K562 (cell line): ENCODE measurements at regions not wholly inside any gene's neighbourhood (a gene's known extent, or its start where the extent isn't known, plus 50 kb on each side); places are given as distances from the start of the nearest gene placed in this dataset.

ENCODE experiments used
- FOXP1 ChIP-seq: sonication (generic); formaldehyde crosslinking; IDR thresholded peaks from 2 replicates; pipeline ENCODE4 v1.8.0; 2022; ENCODE audit warnings: mild to moderate bottlenecking, missing genetic modification reagents
- HDAC8 ChIP-seq: fragments of 450-650 bp; IDR thresholded peaks from 2 replicates; pipeline ENCODE4 v1.6.1; 2016; ENCODE audit warnings: mild to moderate bottlenecking, missing genetic modification characterization, moderate library complexity, missing compliant biosample characterization
- HNRNPH1 ChIP-seq: fragments of 200-400 bp; formaldehyde crosslinking; optimal IDR thresholded peaks from 2 replicates; pipeline ENCODE3; 2017; ENCODE audit warnings: low read depth, mild to moderate bottlenecking, low read length, moderate library complexity
- HNRNPL ChIP-seq: fragments of 200-400 bp; formaldehyde crosslinking; IDR thresholded peaks from 2 replicates; pipeline ENCODE4 v1.6.1; 2017; ENCODE audit warnings: low read depth, mild to moderate bottlenecking, low read length
- HNRNPLL ChIP-seq: fragments of 200-400 bp; formaldehyde crosslinking; IDR thresholded peaks from 2 replicates; pipeline ENCODE4 v1.6.1; 2017; ENCODE audit warnings: low read length, low read depth, mild to moderate bottlenecking; ENCODE audit not compliant: poor library complexity, severe bottlenecking
- LCOR ChIP-seq: sonication (generic); formaldehyde crosslinking; IDR thresholded peaks from 2 replicates; pipeline ENCODE4 v1.8.0; 2022; ENCODE audit warnings: mild to moderate bottlenecking, missing genetic modification reagents
- MCM3 ChIP-seq: fragments of 450-650 bp; IDR thresholded peaks from 2 replicates; pipeline ENCODE4 v1.6.1; 2016
- MTA2 ChIP-seq: fragments of 450-650 bp; IDR thresholded peaks from 2 replicates; pipeline ENCODE4 v1.6.1; 2016; ENCODE audit warnings: low read depth
- NEUROD1 ChIP-seq: fragments of 150-350 bp; IDR thresholded peaks from 2 replicates; pipeline ENCODE4 v1.6.1; 2014; ENCODE audit warnings: borderline replicate concordance, low read length, low read depth; ENCODE audit not compliant: partially characterized antibody
- PPARD ChIP-seq: fragments of 250-450 bp; sonication (Bioruptor Pico); IDR thresholded peaks from 2 replicates; pipeline ENCODE4 v1.8.0; 2022; ENCODE audit warnings: inconsistent platforms, mild to moderate bottlenecking, moderate library complexity
- SNIP1 ChIP-seq: fragments of 450-650 bp; IDR thresholded peaks from 2 replicates; pipeline ENCODE4 v1.7.1; 2017; ENCODE audit warnings: low read depth, mild to moderate bottlenecking
- U2AF2 ChIP-seq: fragments of 200-400 bp; formaldehyde crosslinking; optimal IDR thresholded peaks from 2 replicates; pipeline ENCODE3; 2017; ENCODE audit warnings: low read depth, mild to moderate bottlenecking, low read length
- ZBTB33 ChIP-seq: sonication (generic); formaldehyde crosslinking; IDR thresholded peaks from 2 replicates; pipeline ENCODE4 v1.8.1; 2023; ENCODE audit warnings: mild to moderate bottlenecking, missing genetic modification reagents
- ZNF445 ChIP-seq: fragments of 250-450 bp; sonication (Bioruptor Pico); IDR thresholded peaks from 2 replicates; pipeline ENCODE4 v1.4.0; 2020; ENCODE audit warnings: low read depth, mild to moderate bottlenecking, moderate library complexity
- ZNF592 ChIP-seq: fragments of 450-650 bp; IDR thresholded peaks from 2 replicates; pipeline ENCODE4 v1.6.1; 2017; ENCODE audit warnings: antibody characterized with exemption, mild to moderate bottlenecking
- ZNF695 ChIP-seq: fragments of 450-650 bp; formaldehyde crosslinking; IDR thresholded peaks from 2 replicates; pipeline ENCODE4 v1.4.0; 2020; ENCODE audit warnings: mild to moderate bottlenecking, moderate library complexity
- TF ChIP-seq, protein P1 (sequence below): fragments of 450-650 bp; formaldehyde crosslinking; IDR thresholded peaks from 2 replicates; pipeline ENCODE4 v1.4.0; 2020; ENCODE audit warnings: mild to moderate bottlenecking, mixed read lengths
- TF ChIP-seq, protein P2 (sequence below), 2 experiments: IDR thresholded peaks; 2 replicates each; pipeline ENCODE4 v1.6.1; 2012; ENCODE audit warnings: improper control_type of control experiment in 2 of 2, low read depth in 2 of 2, low read length in 2 of 2, borderline replicate concordance in 1 of 2

- no peak for TF ChIP-seq NEUROD1
- TF ChIP-seq SNIP1, result no peak
- TF ChIP-seq MTA2, result no peak
- no peak for TF ChIP-seq HNRNPL
- no peak for TF ChIP-seq HNRNPH1
- no peak; the same call in 1 of the 2 replicates for TF ChIP-seq FOXP1 (CRISPR knock-in tag)
- TF ChIP-seq LCOR (CRISPR knock-in tag), result no peak
- no peak for TF ChIP-seq HNRNPLL
- TF ChIP-seq MCM3, result no peak
- TF ChIP-seq ZNF445 (CRISPR knock-in tag), result no peak
- no peak for TF ChIP-seq ZNF592
- TF ChIP-seq HDAC8 (tag), result no peak
- TF ChIP-seq, protein P1, sequence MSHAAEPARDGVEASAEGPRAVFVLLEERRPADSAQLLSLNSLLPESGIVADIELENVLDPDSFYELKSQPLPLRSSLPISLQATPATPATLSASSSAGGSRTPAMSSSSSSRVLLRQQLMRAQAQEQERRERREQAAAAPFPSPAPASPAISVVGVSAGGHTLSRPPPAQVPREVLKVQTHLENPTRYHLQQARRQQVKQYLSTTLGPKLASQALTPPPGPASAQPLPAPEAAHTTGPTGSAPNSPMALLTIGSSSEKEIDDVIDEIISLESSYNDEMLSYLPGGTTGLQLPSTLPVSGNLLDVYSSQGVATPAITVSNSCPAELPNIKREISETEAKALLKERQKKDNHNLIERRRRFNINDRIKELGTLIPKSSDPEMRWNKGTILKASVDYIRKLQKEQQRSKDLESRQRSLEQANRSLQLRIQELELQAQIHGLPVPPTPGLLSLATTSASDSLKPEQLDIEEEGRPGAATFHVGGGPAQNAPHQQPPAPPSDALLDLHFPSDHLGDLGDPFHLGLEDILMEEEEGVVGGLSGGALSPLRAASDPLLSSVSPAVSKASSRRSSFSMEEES (CRISPR knock-in tag), result no peak
- TF ChIP-seq, protein P2, sequence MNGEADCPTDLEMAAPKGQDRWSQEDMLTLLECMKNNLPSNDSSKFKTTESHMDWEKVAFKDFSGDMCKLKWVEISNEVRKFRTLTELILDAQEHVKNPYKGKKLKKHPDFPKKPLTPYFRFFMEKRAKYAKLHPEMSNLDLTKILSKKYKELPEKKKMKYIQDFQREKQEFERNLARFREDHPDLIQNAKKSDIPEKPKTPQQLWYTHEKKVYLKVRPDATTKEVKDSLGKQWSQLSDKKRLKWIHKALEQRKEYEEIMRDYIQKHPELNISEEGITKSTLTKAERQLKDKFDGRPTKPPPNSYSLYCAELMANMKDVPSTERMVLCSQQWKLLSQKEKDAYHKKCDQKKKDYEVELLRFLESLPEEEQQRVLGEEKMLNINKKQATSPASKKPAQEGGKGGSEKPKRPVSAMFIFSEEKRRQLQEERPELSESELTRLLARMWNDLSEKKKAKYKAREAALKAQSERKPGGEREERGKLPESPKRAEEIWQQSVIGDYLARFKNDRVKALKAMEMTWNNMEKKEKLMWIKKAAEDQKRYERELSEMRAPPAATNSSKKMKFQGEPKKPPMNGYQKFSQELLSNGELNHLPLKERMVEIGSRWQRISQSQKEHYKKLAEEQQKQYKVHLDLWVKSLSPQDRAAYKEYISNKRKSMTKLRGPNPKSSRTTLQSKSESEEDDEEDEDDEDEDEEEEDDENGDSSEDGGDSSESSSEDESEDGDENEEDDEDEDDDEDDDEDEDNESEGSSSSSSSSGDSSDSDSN (IDR thresholded peaks at IDR 0.05; ENCODE audit: borderline replicate concordance in 1 of 2, low read depth in 2 of 2, low read length in 2 of 2), result 0 out of 4 replicates have a peak, but pooled peaks of 1 of the 2 experiments have one; percentile 14
- TF ChIP-seq PPARD, result no peak
- no peak for TF ChIP-seq U2AF2
- no peak for TF ChIP-seq ZNF695 (CRISPR knock-in tag)
- TF ChIP-seq ZBTB33 (CRISPR knock-in tag), result no peak
Measured at GRCh38 chr20:36093025-36093803, 61.3 kb upstream of the EPB41L1 start (continued).
